Peyer's patch (tissue), 4 donors: ENCODE measurements at regions not wholly inside any gene's neighbourhood (a gene's known extent, or its start where the extent isn't known, plus 50 kb on each side); places are given as distances from the start of the nearest gene placed in this dataset.

Experiments
- DNase-seq, 3 donors: peaks; one replicate each; pipeline ENCODE4 v3.0.0-alpha.2; 2017 to 2019
- H3K27ac ChIP-seq, 4 donors: fragments of 200-600 bp; sonication (generic); one replicate each; pipeline ENCODE4 v1.5.1; 2016 to 2019
- H3K27me3 ChIP-seq, 2 donors: fragments of 200-600 bp; sonication (generic); one replicate each; pipeline ENCODE4 v1.5.1; 2019
- H3K36me3 ChIP-seq, 3 donors: fragments of 200-600 bp; sonication (generic); one replicate each; pipeline ENCODE4 v1.5.1; 2016 to 2019
- H3K4me1 ChIP-seq, 4 donors: fragments of 200-600 bp; sonication (generic); one replicate each; pipeline ENCODE4 v1.5.1; 2016 to 2019
- H3K4me3 ChIP-seq, 4 donors: fragments of 200-600 bp; sonication (generic); 1 replicate in 3 of 4; 2 replicates in 1 of 4; pipeline ENCODE4 v1.5.1; 2016 to 2019; ENCODE audit warnings: mild to moderate bottlenecking in 1 of 4
- H3K9me3 ChIP-seq, 4 donors: fragments of 200-600 bp; sonication (generic); one replicate each; pipeline ENCODE4 v1.5.1; 2016 to 2019; ENCODE audit warnings: mild to moderate bottlenecking in 1 of 4
- CTCF ChIP-seq, 6 experiments: fragments of 450-650 bp in 4 of 6; fragments of 200-600 bp in 2 of 6; sonication (generic) in 1 of 6; IDR thresholded peaks; one replicate each; pipeline ENCODE4 v1.5.1; 2017 to 2019; ENCODE audit warnings: antibody characterized with exemption in 6 of 6, mild to moderate bottlenecking in 3 of 6, moderate library complexity in 1 of 6
- POLR2A ChIP-seq, 2 donors: fragments of 450-650 bp; IDR thresholded peaks; one replicate each; pipeline ENCODE4 v1.5.1; 2017; ENCODE audit warnings: antibody characterized with exemption in 2 of 2, mild to moderate bottlenecking in 2 of 2, moderate library complexity in 2 of 2

GRCh38 chr9:73344060-73344459 is 192.4 kb downstream of the ANXA1 start:
- no peak overlapping the region for H3K27ac ChIP-seq
- H3K27me3 ChIP-seq: no peaks in the 10 kb centered on the region
- no peak for DNase-seq
- TF ChIP-seq CTCF (IDR thresholded peaks at IDR 0.05): no peak
- TF ChIP-seq POLR2A (IDR thresholded peaks at IDR 0.05): no peak
- no peaks in the 10 kb centered on the region for H3K4me1 ChIP-seq
- H3K4me3 ChIP-seq: no peak overlapping the region
- H3K9me3 ChIP-seq: no peaks in the 10 kb centered on the region
- H3K36me3 ChIP-seq: no peaks in the 10 kb centered on the region

- Histone ChIP-seq H3K27ac (no peak overlapping the region), H3K27me3 (no peaks in the 10 kb centered on the region), H3K9me3 (no peaks in the 10 kb centered on the region), H3K36me3 (no peaks in the 10 kb centered on the region), H3K4me1 (no peaks in the 10 kb centered on the region), H3K4me3 (no peak overlapping the region)
- DNase-seq: no peak
- TF ChIP-seq POLR2A (IDR thresholded peaks at IDR 0.05): no peak
Observed at GRCh38 chr9:73347123-73347522, 195.5 kb downstream of the ANXA1 start.

GRCh38 chr9:73347720-73348119 is 196.1 kb downstream of the ANXA1 start:
- no peak for DNase-seq
- H3K36me3 ChIP-seq: no peaks in the 10 kb centered on the region
- H3K4me1 ChIP-seq: no peaks in the 10 kb centered on the region
- H3K27ac ChIP-seq: no peak overlapping the region
- H3K27me3 ChIP-seq: no peaks in the 10 kb centered on the region
- TF ChIP-seq POLR2A (IDR thresholded peaks at IDR 0.05): no peak
- TF ChIP-seq CTCF (IDR thresholded peaks at IDR 0.05): no peak
- H3K4me3 ChIP-seq: no peak overlapping the region
- H3K9me3 ChIP-seq: no peaks in the 10 kb centered on the region

GRCh38 chr9:73348471-73348870 is 196.8 kb downstream of the ANXA1 start:
- H3K27me3 ChIP-seq: no peaks in the 10 kb centered on the region
- TF ChIP-seq CTCF (IDR thresholded peaks at IDR 0.05) (no peak), POLR2A (IDR thresholded peaks at IDR 0.05) (no peak)
- no peak overlapping the region for H3K4me3 ChIP-seq
- H3K9me3 ChIP-seq: no peaks in the 10 kb centered on the region
- H3K27ac ChIP-seq: no peak overlapping the region
- no peak for DNase-seq
- no peaks in the 10 kb centered on the region for H3K36me3 ChIP-seq
- no peaks in the 10 kb centered on the region for H3K4me1 ChIP-seq

- Histone ChIP-seq H3K27ac (no peak overlapping the region), H3K9me3 (no peaks in the 10 kb centered on the region), H3K4me1 (no peaks in the 10 kb centered on the region), H3K27me3 (no peaks in the 10 kb centered on the region), H3K36me3 (no peaks in the 10 kb centered on the region), H3K4me3 (no peak overlapping the region)
- no peak for TF ChIP-seq POLR2A (IDR thresholded peaks at IDR 0.05)
- TF ChIP-seq CTCF (IDR thresholded peaks at IDR 0.05): no peak
- no peak for DNase-seq
Observed at GRCh38 chr9:73349476-73349875, 197.8 kb downstream of the ANXA1 start.

- no peak overlapping the region for H3K4me3 ChIP-seq
- no peaks in the 10 kb centered on the region for H3K4me1 ChIP-seq
- no peak overlapping the region for H3K27ac ChIP-seq
- no peaks in the 10 kb centered on the region for H3K9me3 ChIP-seq
- no peak for DNase-seq
- no peaks in the 10 kb centered on the region for H3K36me3 ChIP-seq
- no peak for TF ChIP-seq POLR2A (IDR thresholded peaks at IDR 0.05)
- no peak for TF ChIP-seq CTCF (IDR thresholded peaks at IDR 0.05)
- no peaks in the 10 kb centered on the region for H3K27me3 ChIP-seq
Observed at GRCh38 chr9:73357607-73358006, 205.9 kb downstream of the ANXA1 start.
